SU-DHL-6 (cell line): ENCODE measurements at regions not wholly inside any gene's neighbourhood (a gene's known extent, or its start where the extent isn't known, plus 50 kb on each side); places are given as distances from the start of the nearest gene placed in this dataset.

Experiments used
- H2AFZ ChIP-seq: fragments of 200-600 bp; sonication (generic); 2 replicates; pipeline ENCODE4 v1.6.1; 2014; ENCODE audit warnings: low read depth, mild to moderate bottlenecking, moderate library complexity, mixed read lengths, antibody characterized with exemption, low read length; ENCODE audit not compliant: severe bottlenecking
- H3F3A ChIP-seq: fragments of 200-600 bp; shearing (Covaris generic); 2 replicates; pipeline ENCODE4 v1.6.0; 2016; ENCODE audit warnings: antibody characterized with exemption, mild to moderate bottlenecking; ENCODE audit not compliant: insufficient read depth
- H3K27ac ChIP-seq: fragments of 200-600 bp; sonication (generic); 2 replicates; pipeline ENCODE4 v1.5.1; 2016; ENCODE audit warnings: low read depth, mild to moderate bottlenecking, low read length, moderate library complexity, mixed read lengths
- H3K27me3 ChIP-seq: fragments of 200-600 bp; sonication (generic), shearing (Covaris generic); 2 replicates; pipeline ENCODE4 v1.6.0; 2014; ENCODE audit warnings: mild to moderate bottlenecking, low read length
- H3K36me3 ChIP-seq: fragments of 200-600 bp; sonication (generic); 2 replicates; pipeline ENCODE4 v1.6.1; 2014; ENCODE audit warnings: mild to moderate bottlenecking, low read length, mixed read lengths
- H3K4me2 ChIP-seq: fragments of 300-600, 200-600 bp; shearing (Covaris generic), sonication (generic); 2 replicates; pipeline ENCODE4 v1.6.0; 2014; ENCODE audit warnings: low read length, low read depth, mild to moderate bottlenecking; ENCODE audit not compliant: poor library complexity, severe bottlenecking
- H3K4me3 ChIP-seq: fragments of 200-600 bp; sonication (generic); 2 replicates; pipeline ENCODE4 v1.5.1; 2014; ENCODE audit warnings: antibody characterized with exemption, low read length, mild to moderate bottlenecking, mixed read lengths; ENCODE audit not compliant: insufficient read depth, poor library complexity, severe bottlenecking
- H3K79me2 ChIP-seq: fragments of 200-600 bp; sonication (generic); 2 replicates; pipeline ENCODE4 v1.6.1; 2014; ENCODE audit warnings: mild to moderate bottlenecking, low read length, moderate library complexity; ENCODE audit not compliant: insufficient read depth
- H3K9ac ChIP-seq: fragments of 200-600 bp; sonication (generic); 2 replicates; pipeline ENCODE4 v1.7.0; 2014; ENCODE audit warnings: mild to moderate bottlenecking, low read length
- H3K9me2 ChIP-seq: fragments of 200-600 bp; sonication (generic); replicated peaks from 2 replicates; pipeline ENCODE4 v1.6.1; 2014; ENCODE audit warnings: low read length; ENCODE audit not compliant: insufficient read depth
- H3K9me3 ChIP-seq: fragments of 200-600 bp; sonication (generic); 2 replicates; pipeline ENCODE4 v1.6.1; 2014; ENCODE audit warnings: low read length, mixed read lengths; ENCODE audit not compliant: insufficient read depth
- H4K20me1 ChIP-seq: fragments of 200-600 bp; sonication (generic); 2 replicates; pipeline ENCODE4 v1.6.1; 2014; ENCODE audit warnings: low read depth, mild to moderate bottlenecking, antibody characterized with exemption, low read length, moderate library complexity, mixed read lengths
- CTCF ChIP-seq: fragments of 200-600 bp; sonication (generic); IDR thresholded peaks from one replicate; pipeline ENCODE4 v1.5.1; 2017; ENCODE audit warnings: antibody characterized with exemption, mild to moderate bottlenecking, low read length, moderate library complexity; ENCODE audit not compliant: insufficient read depth, poor library complexity, severe bottlenecking
- EZH2phosphoT487 ChIP-seq: fragments of 200-600 bp; sonication (generic), shearing (Covaris generic); conservative IDR thresholded peaks from 2 replicates; pipeline ENCODE4 v1.6.1; 2018; ENCODE audit warnings: mild to moderate bottlenecking, antibody characterized with exemption, low read length, moderate library complexity, mixed read lengths

- Histone ChIP-seq H3F3A (no peaks in the 10 kb centered on the region), H3K4me3 (no peak overlapping the region), H4K20me1 (no peaks in the 10 kb centered on the region), H3K9ac (no peak overlapping the region), H3K79me2 (no peaks in the 10 kb centered on the region), H3K4me2 (no peak overlapping the region), H2AFZ (no peak overlapping the region), H3K36me3 (no peaks in the 10 kb centered on the region), H3K9me3 (no peaks in the 10 kb centered on the region), H3K27ac (no peak overlapping the region), H3K27me3 (no peaks in the 10 kb centered on the region), H3K9me2 (no peaks in the 10 kb centered on the region)
- TF ChIP-seq CTCF (no peak), EZH2phosphoT487 (no peak)
These were observed 128.4 kb downstream of the RXFP2 start for GRCh38 chr13:31867709-31868108.

- Histone ChIP-seq H3K9me3 (no peaks in the 10 kb centered on the region), H3K27me3 (no peaks in the 10 kb centered on the region), H3K4me2 (no peak overlapping the region), H3K9ac (no peak overlapping the region), H3F3A (no peaks in the 10 kb centered on the region), H3K27ac (no peak overlapping the region), H3K4me3 (no peak overlapping the region), H3K36me3 (no peaks in the 10 kb centered on the region), H4K20me1 (no peaks in the 10 kb centered on the region), H3K79me2 (no peaks in the 10 kb centered on the region), H3K9me2 (no peaks in the 10 kb centered on the region), H2AFZ (no peak overlapping the region)
- TF ChIP-seq EZH2phosphoT487 = no peak
These were observed 130.3 kb downstream of the RXFP2 start for GRCh38 chr13:31869582-31869981.

- Histone ChIP-seq H2AFZ (no peak overlapping the region), H3K4me3 (no peak overlapping the region)
These were observed 131.2 kb downstream of the RXFP2 start for GRCh38 chr13:31870511-31870910.

GRCh38 chr13:31873145-31873544, 133.8 kb downstream of the RXFP2 start:
- TF ChIP-seq CTCF = no peak
- no peak for TF ChIP-seq EZH2phosphoT487
- H3K4me3 ChIP-seq = no peak overlapping the region
- no peaks in the 10 kb centered on the region for H4K20me1 ChIP-seq
- no peaks in the 10 kb centered on the region for H3K27me3 ChIP-seq
- H3F3A ChIP-seq = no peaks in the 10 kb centered on the region
- no peak overlapping the region for H3K4me2 ChIP-seq
- no peaks in the 10 kb centered on the region for H3K9me2 ChIP-seq
- no peak overlapping the region for H3K27ac ChIP-seq
- H3K79me2 ChIP-seq = no peaks in the 10 kb centered on the region
- no peaks in the 10 kb centered on the region for H3K36me3 ChIP-seq
- H3K9ac ChIP-seq = no peak overlapping the region
- no peaks in the 10 kb centered on the region for H3K9me3 ChIP-seq
- H2AFZ ChIP-seq = no peak overlapping the region

More at GRCh38 chr13:31870511-31870910, 131.2 kb downstream of the RXFP2 start:
- Histone ChIP-seq H3K9me3 (no peaks in the 10 kb centered on the region), H3F3A (no peaks in the 10 kb centered on the region), H3K9me2 (no peaks in the 10 kb centered on the region), H3K27me3 (no peaks in the 10 kb centered on the region), H3K9ac (no peak overlapping the region), H4K20me1 (no peaks in the 10 kb centered on the region), H3K79me2 (no peaks in the 10 kb centered on the region), H3K36me3 (no peaks in the 10 kb centered on the region), H3K4me2 (no peak overlapping the region), H3K27ac (no peak overlapping the region)
- TF ChIP-seq EZH2phosphoT487 = no peak
- no peak for TF ChIP-seq CTCF
